ENCODE measurements at regions not wholly inside any gene's neighbourhood (a gene's known extent, or its start where the extent isn't known, plus 50 kb on each side); places are given as distances from the start of the nearest gene placed in this dataset.

GRCh38 chr10:118805146-118805545 is 50.4 kb upstream of the CACUL1 start:
- ChIA-PET POLR2A (no interaction called here), CTCF (no interaction called here)
- no peak overlapping the region for H3K4me3 ChIP-seq (ENCODE audit: low read depth, low read length)
- no peak for DNase-seq (ENCODE audit: low read depth, low spot score)
- TF ChIP-seq CTCF (IDR thresholded peaks at IDR 0.05; ENCODE audit: insufficient read depth, low read length, missing control alignments), result no peak

DNA sequence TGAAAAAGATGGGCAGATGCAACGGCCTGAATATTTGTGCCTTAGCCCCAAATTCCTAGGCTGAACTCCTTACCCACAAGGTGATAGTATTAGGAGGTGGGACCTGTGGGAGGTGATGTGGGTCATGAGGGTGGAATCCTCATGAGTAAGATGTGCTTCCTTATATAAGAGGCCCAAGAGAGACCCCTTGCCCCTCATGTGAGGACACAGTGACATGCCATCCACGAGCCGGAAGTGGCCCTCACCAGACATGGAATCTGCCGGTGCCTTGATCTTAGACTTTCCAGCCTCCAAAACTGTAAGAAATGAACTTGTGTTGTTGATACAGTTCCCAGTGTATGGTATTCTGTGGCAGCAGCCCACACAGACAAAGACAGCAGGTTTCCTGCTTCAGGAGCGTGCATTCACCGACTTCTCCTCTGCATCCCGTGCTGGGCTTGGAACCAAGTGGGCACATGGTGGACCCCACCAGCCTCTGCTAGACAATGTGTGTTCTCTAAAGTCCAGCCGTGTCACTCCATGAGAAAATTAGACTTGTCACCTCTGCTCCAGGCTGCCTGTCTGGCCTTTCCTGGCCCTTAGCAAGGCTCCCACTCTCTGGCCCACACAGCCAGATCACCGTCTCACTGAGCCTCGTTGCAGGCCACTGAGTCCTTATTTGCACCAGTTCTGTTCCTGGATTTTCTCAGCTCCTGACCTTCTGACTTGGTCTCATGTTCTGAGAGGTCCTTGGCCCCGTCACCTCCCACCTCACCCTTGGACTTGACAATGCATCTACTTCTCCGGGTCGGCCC is 52.9 kb upstream of the CACUL1 start:
- ChIA-PET CTCF (no interaction called here), POLR2A (no interaction called here)
- no peak overlapping the region for H3K4me3 ChIP-seq (ENCODE audit: low read depth, low read length)
- no peak for DNase-seq (ENCODE audit: low read depth, low spot score)
- no peak for TF ChIP-seq CTCF (IDR thresholded peaks at IDR 0.05; ENCODE audit: insufficient read depth, low read length, missing control alignments)

DNA sequence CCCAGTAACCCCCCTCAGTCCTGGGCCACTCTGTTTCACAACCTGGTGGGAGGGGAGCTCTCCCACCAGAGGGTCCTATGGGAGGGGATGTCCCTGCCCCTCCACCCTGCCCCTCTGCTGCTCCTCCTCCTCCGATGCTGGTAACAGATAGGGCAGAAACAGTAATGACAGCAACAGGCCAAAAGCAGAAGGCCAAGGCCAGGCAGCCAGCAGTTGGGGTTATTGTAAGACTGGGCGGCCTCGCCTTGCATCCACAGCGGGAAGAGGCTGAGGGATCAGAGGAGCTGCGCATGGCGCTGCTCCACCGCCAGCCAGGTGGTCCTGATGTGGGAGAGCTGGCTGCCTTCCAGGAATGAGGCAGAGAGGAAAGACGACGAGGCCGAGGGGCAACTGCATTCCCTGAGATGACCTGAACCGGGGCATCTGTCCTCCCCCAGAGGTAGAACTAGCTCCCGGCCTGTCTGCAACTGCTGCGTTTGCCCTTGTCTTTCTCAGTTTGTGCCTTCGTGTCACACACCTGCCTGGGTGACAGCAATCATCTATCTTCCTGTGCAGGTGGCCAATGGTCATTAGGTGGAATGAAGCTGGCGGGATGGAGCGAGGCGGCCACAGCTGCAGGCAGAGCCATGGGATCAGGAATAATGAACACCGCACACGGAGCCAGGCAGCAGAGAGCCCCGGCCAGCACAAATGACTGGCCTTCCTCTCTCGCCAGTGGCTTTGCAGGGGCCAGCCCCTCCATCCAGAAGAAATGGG is 54.0 kb upstream of the CACUL1 start:
- CTCF ChIA-PET, result interaction anchor here (0.9 kb wide), 1 partner anchor 240 kb away, joined by 3 read pairs; no protein-coding TSS in a partner anchor
- no peak for DNase-seq (ENCODE audit: low read depth, low spot score)
- TF ChIP-seq CTCF (IDR thresholded peaks at IDR 0.05; ENCODE audit: insufficient read depth, low read length, missing control alignments), result no peak
- no peak overlapping the region for H3K4me3 ChIP-seq (ENCODE audit: low read depth, low read length)
- POLR2A ChIA-PET, result no interaction called here

DNA sequence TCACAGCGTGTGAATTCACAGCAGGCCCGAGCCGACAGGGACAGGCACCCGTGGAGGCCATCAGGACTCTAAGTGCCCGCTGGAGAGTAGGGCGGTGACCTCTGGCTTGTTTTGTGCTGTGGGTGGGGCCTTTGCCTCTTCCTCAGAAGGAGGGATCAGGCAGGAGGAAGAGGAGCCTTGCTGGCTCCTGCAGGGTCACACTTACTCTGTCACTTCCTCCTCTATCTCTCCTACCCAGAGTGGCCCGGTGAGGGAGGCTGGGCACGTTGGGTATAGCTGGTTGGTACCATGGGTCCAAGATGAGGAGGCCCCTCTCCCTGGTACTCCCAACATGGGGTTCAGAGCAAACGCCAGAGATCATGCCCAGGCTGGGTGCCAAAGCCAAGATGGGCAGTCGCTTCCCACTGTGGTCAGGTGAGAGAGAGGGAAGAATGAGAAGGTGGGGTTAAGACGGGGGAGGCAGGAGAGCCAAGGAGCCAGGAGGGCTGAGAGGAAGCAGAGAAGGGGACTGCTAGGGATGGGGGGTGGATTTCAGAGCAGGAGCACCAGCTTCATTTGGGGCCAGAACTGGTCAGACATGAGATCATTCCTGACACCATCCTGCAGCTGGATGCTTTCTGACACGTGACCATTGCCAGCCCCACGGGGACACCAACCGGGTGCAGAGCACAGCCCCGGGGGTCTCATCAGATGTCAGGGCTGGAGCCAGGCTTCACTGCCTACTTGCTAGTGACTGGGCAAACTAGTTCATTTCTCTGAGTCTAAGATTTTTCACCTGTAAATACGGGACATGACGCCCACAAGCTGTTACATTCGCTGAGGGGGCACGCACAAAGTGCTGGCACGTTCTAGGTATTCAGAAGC is 54.8 kb upstream of the CACUL1 start:
- no peak overlapping the region for H3K4me3 ChIP-seq (ENCODE audit: low read depth, low read length)
- ChIA-PET CTCF (interaction anchor here (0.9 kb wide), 1 partner anchor 241 kb away, joined by 3 read pairs; no protein-coding TSS in a partner anchor), POLR2A (no interaction called here)
- no peak for TF ChIP-seq CTCF (IDR thresholded peaks at IDR 0.05; ENCODE audit: insufficient read depth, low read length, missing control alignments)
- DNase-seq (ENCODE audit: low read depth, low spot score), result no peak

- ChIA-PET POLR2A (no interaction called here), CTCF (no interaction called here)
- no peak for DNase-seq (ENCODE audit: low read depth, low spot score)
- H3K4me3 ChIP-seq (ENCODE audit: low read depth, low read length), result no peak overlapping the region
- TF ChIP-seq CTCF (IDR thresholded peaks at IDR 0.05; ENCODE audit: insufficient read depth, low read length, missing control alignments), result no peak
Measured at GRCh38 chr10:118810796-118811505, 56.2 kb upstream of the CACUL1 start.

Measured in AG04449 (cell line).